ENCODE measurements at regions not wholly inside any gene's neighbourhood (a gene's known extent, or its start where the extent isn't known, plus 50 kb on each side); places are given as distances from the start of the nearest gene placed in this dataset.

DNA sequence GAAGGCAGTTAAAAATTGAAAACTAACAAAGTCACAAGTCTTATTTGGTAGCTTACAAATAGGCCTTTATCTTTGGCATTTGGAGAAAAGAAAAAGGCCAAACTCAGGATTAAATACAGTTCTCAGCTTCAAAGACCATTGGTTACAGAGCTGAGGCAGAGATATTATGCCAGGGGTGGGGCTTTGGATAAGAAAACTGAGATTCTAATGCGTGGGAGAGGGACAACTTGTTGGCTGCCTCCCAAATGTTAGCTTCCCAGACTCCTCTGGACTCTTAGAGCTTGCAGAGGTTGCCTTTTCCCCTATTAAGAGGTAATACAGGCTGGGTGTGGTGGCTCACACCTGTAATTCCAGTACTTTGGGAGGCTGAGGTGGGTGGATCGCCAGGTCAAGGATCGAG lies 231.8 kb downstream of the SQOR start:
- Histone ChIP-seq H3K79me1 (ENCODE audit: low read depth, low read length) (no peaks in the 10 kb centered on the region), H3K18ac (ENCODE audit: extremely low read depth, low read length) (no peak overlapping the region), H4K8ac (ENCODE audit: extremely low read depth, insufficient read depth, low read length) (no peak overlapping the region), H2BK120ac (replicated peaks; ENCODE audit: low read depth, low read length) (no peak overlapping the region), H2BK12ac (ENCODE audit: low read depth, low read length) (no peak overlapping the region), H4K20me1 (replicated peaks in 1 of 2; ENCODE audit: control insufficient read depth in 1 of 2, insufficient read depth in 2 of 2, low read length in 2 of 2) (no peaks in the 10 kb centered on the region), H3K4me1 (replicated peaks in 1 of 4; ENCODE audit: control insufficient read depth in 3 of 4, insufficient read depth in 4 of 4, low read length in 3 of 4) (no peaks in the 10 kb centered on the region), H2BK5ac (ENCODE audit: low read depth, low read length) (no peak overlapping the region), H3K27ac (ENCODE audit: low read depth, low read length) (no peak overlapping the region), H2BK20ac (ENCODE audit: low read length) (no peak overlapping the region), H3K14ac (ENCODE audit: insufficient read length) (no peak overlapping the region), H2AFZ (ENCODE audit: low read length) (no peak overlapping the region), H3K79me2 (ENCODE audit: control insufficient read depth in 1 of 2, insufficient read depth in 2 of 2, low read length in 2 of 2) (no peaks in the 10 kb centered on the region), H4K5ac (ENCODE audit: insufficient read length, low read depth, low read length) (no peak overlapping the region), H3K4me2 (ENCODE audit: insufficient read depth in 1 of 2, low read depth in 2 of 2, low read length in 2 of 2) (no peak overlapping the region), H3K9me3 (ENCODE audit: insufficient read depth in 2 of 2, low read depth in 1 of 2, low read length in 1 of 2) (no peaks in the 10 kb centered on the region), H3K56ac (replicated peaks; ENCODE audit: insufficient read length, low read depth, low read length) (no peak overlapping the region), H3K23ac (ENCODE audit: insufficient read length) (no peak overlapping the region), H3K9ac (replicated peaks in 1 of 4; ENCODE audit: extremely low read depth in 1 of 4, low read depth in 3 of 4, low read length in 3 of 4) (no peak overlapping the region), H3K36me3 (ENCODE audit: control insufficient read depth in 2 of 4, insufficient read depth in 4 of 4, low read length in 3 of 4) (no peaks in the 10 kb centered on the region), H4K91ac (replicated peaks; ENCODE audit: insufficient read length, low read length) (no peak overlapping the region), H3K4me3 (ENCODE audit: extremely low read depth in 1 of 4, insufficient read depth in 2 of 4, low read depth in 3 of 4, low read length in 4 of 4) (no peak overlapping the region), H3K23me2 (ENCODE audit: low read depth, low read length) (no peaks in the 10 kb centered on the region), H3K27me3 (replicated peaks in 1 of 4; ENCODE audit: control insufficient read depth in 3 of 4, extremely low read depth in 1 of 4, insufficient read depth in 3 of 4, low read length in 3 of 4) (no peaks in the 10 kb centered on the region), H2AK5ac (ENCODE audit: low read depth, low read length) (no peak overlapping the region), H2BK15ac (ENCODE audit: low read length) (no peak overlapping the region), H3K4ac (replicated peaks; ENCODE audit: insufficient read length, low read depth, low read length) (no peak overlapping the region)
- DNase-seq (ENCODE audit: low read depth in 1 of 2, low spot score in 2 of 2) (no peak), FAIRE-seq (no peak)
- ChIA-PET POLR2A (ENCODE audit: partially characterized antibody) (no interaction called here), CTCF (ENCODE audit: partially characterized antibody) (no interaction called here)
- WGBS, 2 experiments (ENCODE audit: extremely low coverage in 1 of 2, insufficient coverage in 1 of 2, insufficient read length in 1 of 2, insufficient replicate concordance in 2 of 2, low coverage in 1 of 2, low lambda C conversion rate in 2 of 2, missing lambda C conversion rate in 1 of 2), result 92% methylated on average over 3 of the region's 3 CpGs; no CpG with 5 or more reads in 1 of the 2 experiments
- TF ChIP-seq TAF1 (IDR thresholded peaks at IDR 0.05; ENCODE audit: low read depth, low read length) (no peak), POLR2A (IDR thresholded peaks at IDR 0.05; ENCODE audit: control extremely low read depth in 1 of 2, low read depth in 2 of 2, low read length in 2 of 2) (no peak), RXRA (IDR thresholded peaks at IDR 0.05; ENCODE audit: insufficient read depth, low read depth, low read length) (no peak), EZH2 (IDR thresholded peaks at IDR 0.05; ENCODE audit: low read depth, low read length, severe bottlenecking) (no peak), SUZ12 (IDR thresholded peaks at IDR 0.05; ENCODE audit: low read length) (no peak), SP4 (IDR thresholded peaks at IDR 0.05; ENCODE audit: low read length) (no peak), RBBP5 (IDR thresholded peaks at IDR 0.05; ENCODE audit: borderline replicate concordance, low read depth, low read length) (no peak), PHF8 (conservative IDR thresholded peaks at IDR 0.05; ENCODE audit: low read depth, low read length) (no peak), SIRT6 (IDR thresholded peaks at IDR 0.05; ENCODE audit: low read length) (no peak), RAD21 (IDR thresholded peaks at IDR 0.05 in 1 of 2, conservative IDR thresholded peaks at IDR 0.05 in 1 of 2; ENCODE audit: low read depth in 2 of 2, low read length in 2 of 2) (no peak), KDM4A (IDR thresholded peaks at IDR 0.05; ENCODE audit: low read depth, low read length, severe bottlenecking) (no peak), YY1 (IDR thresholded peaks at IDR 0.05; ENCODE audit: low read depth, low read length) (no peak), CEBPB (IDR thresholded peaks at IDR 0.05; ENCODE audit: low read depth, low read length) (no peak), KDM1A (IDR thresholded peaks at IDR 0.05; ENCODE audit: borderline replicate concordance, low read length) (no peak), SP1 (IDR thresholded peaks at IDR 0.05; ENCODE audit: low read depth, low read length) (no peak)
- TF ChIP-seq, protein P1, sequence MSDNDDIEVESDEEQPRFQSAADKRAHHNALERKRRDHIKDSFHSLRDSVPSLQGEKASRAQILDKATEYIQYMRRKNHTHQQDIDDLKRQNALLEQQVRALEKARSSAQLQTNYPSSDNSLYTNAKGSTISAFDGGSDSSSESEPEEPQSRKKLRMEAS (IDR thresholded peaks at IDR 0.05), result no peak

Measured in H1 (cell line).